Astrocyte of the spinal cord (primary cell): ENCODE measurements at regions not wholly inside any gene's neighbourhood (a gene's known extent, or its start where the extent isn't known, plus 50 kb on each side); places are given as distances from the start of the nearest gene placed in this dataset.
A peak's percentile ranks its signal among the peaks of the same experiment; 100 is the strongest.

Experiments
- DNase-seq: peaks from one replicate; pipeline ENCODE4 v3.0.0; 2011; ENCODE audit warnings: low read depth, low spot score
- H3K4me3 ChIP-seq: 2 replicates; pipeline ENCODE4 v1.5.1; 2011; ENCODE audit warnings: low read depth, mild to moderate bottlenecking, low read length, moderate library complexity
- CTCF ChIP-seq: IDR thresholded peaks from 2 replicates; pipeline ENCODE4 v1.5.1; 2012; ENCODE audit warnings: low read depth, mild to moderate bottlenecking, low read length, inconsistent platforms
- in situ Hi-C: cut with HindIII; loops from 2 replicates; pipeline ENCODE4 v1.10.0; 2017; ENCODE audit warnings: low sequenced_read_pairs

DNA sequence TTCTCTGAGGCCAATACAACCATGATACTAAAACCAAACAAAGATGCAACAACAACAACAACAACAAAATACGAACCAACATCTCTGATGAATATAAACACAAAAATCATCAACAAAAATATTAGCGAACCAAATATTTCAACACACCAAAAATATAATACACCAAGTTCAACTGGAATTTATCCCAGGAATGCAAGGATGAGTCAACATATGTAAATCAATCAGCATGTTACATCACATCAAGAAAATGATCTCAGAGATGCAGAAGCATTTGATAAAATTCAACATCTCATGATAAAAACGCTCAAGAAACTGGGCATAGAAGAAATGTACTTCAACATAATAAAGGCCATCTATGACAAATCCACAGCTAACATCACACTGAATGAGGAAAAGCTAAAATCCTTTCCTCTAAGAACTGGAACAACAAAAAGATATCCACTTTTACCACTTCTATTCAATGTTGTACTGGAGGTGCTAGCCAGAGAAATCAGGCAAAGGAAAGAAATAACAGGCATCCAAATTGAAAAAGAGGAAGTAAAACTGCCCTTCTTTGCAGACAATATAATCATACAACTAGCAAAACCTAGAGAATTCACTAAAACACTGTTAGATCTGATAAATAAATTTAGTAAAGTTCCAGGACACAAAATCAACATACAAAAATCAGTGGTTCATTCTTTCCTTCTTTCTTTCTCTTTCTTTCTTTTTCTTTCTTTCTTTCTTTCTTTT, 2448.7 kb upstream of the PCDH20 start:
- no peak overlapping the region for H3K4me3 ChIP-seq
- in situ Hi-C loops = no loop called here
- no peak for TF ChIP-seq CTCF
- DNase-seq = peak; percentile 26

DNA sequence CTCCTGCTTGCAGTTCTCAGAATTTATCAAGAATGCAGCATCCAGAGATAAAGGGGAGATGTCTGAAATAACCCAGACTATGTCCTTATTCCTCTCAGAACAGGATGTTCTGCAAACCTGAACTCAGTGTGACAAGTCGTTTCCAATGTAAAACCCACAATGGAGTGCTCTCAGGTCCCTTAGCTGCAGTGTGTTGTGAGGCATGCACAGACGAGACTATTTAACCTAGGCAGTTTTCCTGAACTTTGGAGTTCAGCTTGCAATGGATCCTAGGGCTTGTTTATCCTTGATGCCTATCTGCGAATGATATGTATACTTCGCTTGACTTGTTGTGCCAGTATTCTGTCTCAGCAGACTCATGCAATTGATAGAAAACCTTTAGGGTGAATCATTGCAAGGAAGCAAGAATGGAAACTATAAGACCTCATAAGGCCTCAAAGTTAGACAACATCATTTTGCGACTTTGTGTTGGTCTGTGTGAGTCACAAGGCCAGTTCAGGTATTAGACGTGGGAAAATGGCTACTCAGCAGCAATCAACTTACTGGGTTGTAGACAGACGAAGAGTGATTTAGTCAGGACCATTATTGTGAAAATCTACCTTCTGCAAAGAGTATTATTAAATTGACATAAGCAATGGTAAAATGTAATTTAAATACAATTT, 2439.9 kb upstream of the PCDH20 start:
- no peak for TF ChIP-seq CTCF
- no peak for DNase-seq
- H3K4me3 ChIP-seq = no peak overlapping the region
- in situ Hi-C loops = no loop called here

DNA sequence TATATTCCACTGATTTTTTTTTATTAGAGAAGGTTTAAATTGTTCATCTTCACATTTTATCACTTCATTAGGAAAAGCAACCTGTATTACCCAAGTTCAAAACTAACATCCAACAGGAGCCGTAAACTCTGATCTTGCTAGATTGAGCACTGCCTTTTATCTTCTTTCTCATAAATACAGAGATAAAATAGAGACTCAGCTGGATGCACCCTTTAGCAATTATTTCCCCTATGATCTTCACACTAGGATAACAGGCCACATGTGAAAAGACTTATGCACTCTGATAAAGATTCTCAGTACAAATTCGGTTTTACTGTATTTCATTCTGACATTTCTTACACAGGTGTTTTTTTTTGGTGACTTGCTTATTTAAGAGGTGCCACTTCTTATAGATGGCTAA, 2438.2 kb upstream of the PCDH20 start:
- in situ Hi-C loops = no loop called here
- DNase-seq = no peak
- no peak for TF ChIP-seq CTCF
- no peak overlapping the region for H3K4me3 ChIP-seq

GRCh38 chr13:63851526-63851925, 2435.9 kb upstream of the PCDH20 start:
- DNase-seq = no peak
- in situ Hi-C loops = no loop called here
- no peak overlapping the region for H3K4me3 ChIP-seq
- no peak for TF ChIP-seq CTCF

DNA sequence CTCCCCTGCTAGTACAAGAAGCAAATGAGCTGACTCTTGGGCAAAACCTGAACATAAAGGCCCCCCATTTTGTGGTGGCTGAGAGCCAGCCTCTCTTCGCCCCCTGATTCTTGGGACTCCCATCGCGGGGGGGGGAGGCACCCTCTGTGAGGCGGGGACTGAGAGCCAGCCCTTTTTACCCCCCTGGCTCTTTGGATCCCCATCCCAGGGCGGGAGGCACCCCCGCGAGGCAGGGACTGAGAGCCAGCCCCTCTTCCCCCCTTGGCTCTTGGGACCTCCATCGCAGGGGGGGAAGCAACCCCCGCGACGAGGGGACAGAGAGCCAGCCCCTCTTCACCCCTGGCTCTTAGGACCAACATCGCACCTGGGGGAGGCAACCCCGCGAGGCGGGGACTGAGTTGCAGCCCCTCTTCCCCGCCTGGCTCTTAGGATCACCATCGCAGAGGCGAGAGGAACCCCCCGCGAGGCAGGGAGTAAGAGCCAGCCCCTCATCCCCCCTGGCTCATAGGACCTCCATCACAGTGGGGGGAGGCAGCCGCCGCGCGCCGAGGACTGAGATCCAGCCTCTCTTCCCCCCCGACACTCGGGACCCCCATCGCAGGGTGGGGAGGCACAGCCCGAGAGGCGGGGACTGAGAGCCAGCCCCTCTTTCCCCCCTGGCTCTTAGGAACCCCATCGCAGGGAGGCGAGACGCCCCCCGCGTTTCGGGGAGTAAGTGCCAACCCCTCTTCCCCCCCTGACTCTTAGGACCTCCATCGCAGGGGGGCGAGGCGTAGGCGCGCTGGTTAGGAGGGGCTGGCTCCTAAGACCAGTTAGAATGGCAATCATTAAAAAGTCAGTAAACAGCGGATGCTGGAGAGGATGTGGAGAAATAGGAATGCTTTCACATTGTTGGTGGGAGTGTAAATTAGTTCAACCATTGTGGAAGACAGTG, 2428.4 kb upstream of the PCDH20 start:
- no peak for TF ChIP-seq CTCF
- in situ Hi-C loops = no loop called here
- DNase-seq = no peak
- H3K4me3 ChIP-seq = no peak overlapping the region

DNA sequence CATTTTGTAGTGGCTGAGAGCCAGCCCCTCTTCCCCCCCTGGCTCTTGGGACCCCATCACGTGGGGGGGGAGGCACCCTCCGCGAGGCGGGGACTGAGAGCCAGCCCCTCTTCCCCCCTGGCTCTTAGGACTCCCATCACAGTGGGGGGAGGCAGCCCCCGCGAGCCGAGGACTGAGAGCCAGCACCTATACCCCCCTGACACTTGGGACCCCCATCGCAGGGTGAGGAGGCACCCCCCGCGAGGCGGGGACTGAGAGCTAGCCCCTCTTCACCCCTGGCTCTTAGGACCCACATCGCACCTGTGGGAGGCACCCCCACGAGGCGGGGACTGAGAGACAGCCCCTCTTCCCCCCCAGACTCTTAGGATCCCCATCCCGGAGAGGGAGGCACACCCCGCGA, 2426.5 kb upstream of the PCDH20 start:
- in situ Hi-C loops = no loop called here
- TF ChIP-seq CTCF = no peak
- DNase-seq = no peak
- H3K4me3 ChIP-seq = no peak overlapping the region
